ENCODE measurements at regions not wholly inside any gene's neighbourhood (a gene's known extent, or its start where the extent isn't known, plus 50 kb on each side); places are given as distances from the start of the nearest gene placed in this dataset.

GRCh38 chr1:168960595-168960994, 145.9 kb upstream of the ATP1B1 start:
- TF ChIP-seq CTCF (conservative IDR thresholded peaks at IDR 0.05; ENCODE audit: low read length) (no peak), EZH2phosphoT487 (IDR thresholded peaks at IDR 0.05; ENCODE audit: borderline replicate concordance, low read depth, low read length) (no peak)
